Epithelial cell of prostate (primary cell): ENCODE measurements at regions not wholly inside any gene's neighbourhood (a gene's known extent, or its start where the extent isn't known, plus 50 kb on each side); places are given as distances from the start of the nearest gene placed in this dataset.
"Not testable (repeated sequence)": the region's sequence is repeated elsewhere in the genome, so short reads cannot be mapped to it uniquely, and the experiment has no call there.

Experiments used
- DNase-seq: peaks from one replicate; pipeline ENCODE4 v3.0.0-alpha.2; 2011; ENCODE audit warnings: low read depth, low spot score
- H3K27ac ChIP-seq: fragments of 450-650 bp; 2 replicates; pipeline ENCODE4 v1.5.1; 2017; ENCODE audit warnings: mild to moderate bottlenecking

- DNase-seq = peak; percentile 29
- H3K27ac ChIP-seq = no peak overlapping the region
Observed at GRCh38 chr3:3902161-3902560, 102.9 kb downstream of the LRRN1 start.

GRCh38 chr3:3906171-3906570, 106.9 kb downstream of the LRRN1 start:
- H3K27ac ChIP-seq = no peak overlapping the region

GRCh38 chr3:3907023-3907422, 107.8 kb downstream of the LRRN1 start:
- no peak overlapping the region for H3K27ac ChIP-seq
- DNase-seq = no peak

More at GRCh38 chr3:3906171-3906570, 106.9 kb downstream of the LRRN1 start:
- DNase-seq = no peak

- H3K27ac ChIP-seq = no peak overlapping the region
- DNase-seq = no peak
Observed at GRCh38 chr3:3918763-3919162, 119.5 kb downstream of the LRRN1 start.

- no peak for DNase-seq
Observed at GRCh38 chr3:3919316-3919715, 120.1 kb downstream of the LRRN1 start.

GRCh38 chr3:3923619-3924018, 124.4 kb downstream of the LRRN1 start:
- no peak for DNase-seq
- no peak overlapping the region for H3K27ac ChIP-seq

More at GRCh38 chr3:3919316-3919715, 120.1 kb downstream of the LRRN1 start:
- H3K27ac ChIP-seq = no peak overlapping the region

- H3K27ac ChIP-seq = no peak overlapping the region
- DNase-seq = no peak
Observed at GRCh38 chr3:3927198-3927597, 128.0 kb downstream of the LRRN1 start.

GRCh38 chr3:3927965-3928364, 128.7 kb downstream of the LRRN1 start:
- no peak for DNase-seq
- H3K27ac ChIP-seq = no peak overlapping the region

GRCh38 chr3:3941380-3941779, 142.1 kb downstream of the LRRN1 start:
- DNase-seq, H3K27ac ChIP-seq: not testable (repeated sequence)

- no peak for DNase-seq
- H3K27ac ChIP-seq = no peak overlapping the region
Observed at GRCh38 chr3:3951071-3951470, 151.8 kb downstream of the LRRN1 start.

- no peak overlapping the region for H3K27ac ChIP-seq
- DNase-seq = no peak
Observed at GRCh38 chr3:3951501-3951900, 152.3 kb downstream of the LRRN1 start.

- H3K27ac ChIP-seq = peak overlapping the region; percentile 84
- peak; percentile 10 for DNase-seq
Observed at GRCh38 chr3:3962867-3963266, 163.6 kb downstream of the LRRN1 start.

- H3K27ac ChIP-seq = no peak overlapping the region
- no peak for DNase-seq
Observed at GRCh38 chr3:3984053-3984452, 184.8 kb downstream of the LRRN1 start.

GRCh38 chr3:3991598-3991997, 192.4 kb downstream of the LRRN1 start:
- DNase-seq = no peak
- H3K27ac ChIP-seq = no peak overlapping the region

- no peak overlapping the region for H3K27ac ChIP-seq
- DNase-seq = no peak
Observed at GRCh38 chr3:3992312-3992874, 193.2 kb downstream of the LRRN1 start.

GRCh38 chr3:3998140-3998922, 199.1 kb downstream of the LRRN1 start:
- DNase-seq = no peak
- H3K27ac ChIP-seq = no peak overlapping the region

- not testable (repeated sequence) for H3K27ac ChIP-seq, DNase-seq
Observed at GRCh38 chr3:3999340-3999739, 200.1 kb downstream of the LRRN1 start.

- DNase-seq = no peak
- H3K27ac ChIP-seq = no peak overlapping the region
Observed at GRCh38 chr3:4001976-4002375, 202.7 kb downstream of the LRRN1 start.

GRCh38 chr3:4006288-4006687, 207.1 kb downstream of the LRRN1 start:
- H3K27ac ChIP-seq = no peak overlapping the region
- no peak for DNase-seq

- DNase-seq = no peak
Observed at GRCh38 chr3:4008205-4008604, 209.0 kb downstream of the LRRN1 start.

GRCh38 chr3:4011166-4011565, 211.9 kb downstream of the LRRN1 start:
- no peak for DNase-seq

More at GRCh38 chr3:4008205-4008604, 209.0 kb downstream of the LRRN1 start:
- H3K27ac ChIP-seq = no peak overlapping the region

GRCh38 chr3:4015426-4015825, 216.2 kb downstream of the LRRN1 start:
- DNase-seq = no peak
- H3K27ac ChIP-seq = no peak overlapping the region

More at GRCh38 chr3:4011166-4011565, 211.9 kb downstream of the LRRN1 start:
- no peak overlapping the region for H3K27ac ChIP-seq
